Renal pelvis (tissue), 1 donor: ENCODE measurements at regions not wholly inside any gene's neighbourhood (a gene's known extent, or its start where the extent isn't known, plus 50 kb on each side); places are given as distances from the start of the nearest gene placed in this dataset.
"Not testable (repeated sequence)": the region's sequence is repeated elsewhere in the genome, so short reads cannot be mapped to it uniquely, and the experiment has no call there.

ENCODE experiments used
- DNase-seq: peaks from one replicate; pipeline ENCODE4 v3.0.0-alpha.2; 2013

GRCh38 chr2:111577154-111577885, 306.7 kb downstream of the ANAPC1 start:
- not testable (repeated sequence) for DNase-seq

GRCh38 chr2:111579500-111580134, 304.4 kb downstream of the ANAPC1 start:
- DNase-seq: not testable (repeated sequence)

- DNase-seq: not testable (repeated sequence)
Measured at GRCh38 chr2:111580616-111581015, 303.4 kb downstream of the ANAPC1 start.

GRCh38 chr2:111582090-111582489, 301.9 kb downstream of the ANAPC1 start:
- not testable (repeated sequence) for DNase-seq

- not testable (repeated sequence) for DNase-seq
Measured at GRCh38 chr2:111583480-111583879, 300.5 kb downstream of the ANAPC1 start.

- DNase-seq: not testable (repeated sequence)
Measured at GRCh38 chr2:111584540-111584939, 299.5 kb downstream of the ANAPC1 start.

GRCh38 chr2:111584950-111585349, 299.0 kb downstream of the ANAPC1 start:
- not testable (repeated sequence) for DNase-seq

GRCh38 chr2:111586014-111586413, 298.0 kb downstream of the ANAPC1 start:
- not testable (repeated sequence) for DNase-seq

GRCh38 chr2:111595072-111595471, 288.9 kb downstream of the ANAPC1 start:
- not testable (repeated sequence) for DNase-seq

GRCh38 chr2:111596808-111597705, 286.9 kb downstream of the ANAPC1 start:
- not testable (repeated sequence) for DNase-seq

GRCh38 chr2:111598944-111599343, 285.0 kb downstream of the ANAPC1 start:
- not testable (repeated sequence) for DNase-seq

GRCh38 chr2:111602259-111602658, 281.7 kb downstream of the ANAPC1 start:
- not testable (repeated sequence) for DNase-seq

- not testable (repeated sequence) for DNase-seq
Measured at GRCh38 chr2:111605798-111606197, 278.2 kb downstream of the ANAPC1 start.

- not testable (repeated sequence) for DNase-seq
Measured at GRCh38 chr2:111606632-111607031, 277.4 kb downstream of the ANAPC1 start.

GRCh38 chr2:111609146-111609844, 274.7 kb downstream of the ANAPC1 start:
- not testable (repeated sequence) for DNase-seq

- DNase-seq: not testable (repeated sequence)
Measured at GRCh38 chr2:111610035-111610434, 274.0 kb downstream of the ANAPC1 start.

GRCh38 chr2:111616651-111617218, 267.3 kb downstream of the ANAPC1 start:
- no peak for DNase-seq

GRCh38 chr2:111617299-111618225, 266.4 kb downstream of the ANAPC1 start:
- no peak for DNase-seq

- no peak for DNase-seq
Measured at GRCh38 chr2:111618226-111618977, 265.6 kb downstream of the ANAPC1 start.
